MCF 10A (cell line): ENCODE measurements at regions not wholly inside any gene's neighbourhood (a gene's known extent, or its start where the extent isn't known, plus 50 kb on each side); places are given as distances from the start of the nearest gene placed in this dataset.

ENCODE experiments used
- BruUV-seq: library from RNA; stranded (reverse); fragments of 400-500 nt; replicated peaks from 2 replicates; lab custom pipeline; 2021; lab: Mats Ljungman, UMichigan
- CTCF ChIA-PET: fragments of 300-600 bp; sonication (Branson Sonifier 250); formaldehyde crosslinking; extraction: SDS; loops from one replicate; lab custom pipeline; 2021; ENCODE audit warnings: antibody characterized with exemption, inconsistent platforms; lab: Yijun Ruan, JAX
- POLR2A ChIA-PET: fragments of 300-600, 350-650 bp; sonication (Branson Sonifier 250); formaldehyde crosslinking; extraction: SDS; loops from one replicate; lab custom pipeline; 2020; ENCODE audit warnings: antibody characterized with exemption, inconsistent platforms; lab: Yijun Ruan, JAX
- DNase-seq: peaks from one replicate; pipeline ENCODE4 v3.0.0-alpha.2; 2018; ENCODE audit not compliant: unreplicated experiment
- H3K27ac Mint-ChIP-seq: one replicate; pipeline ENCODE4 v1.8.0; 2022; ENCODE audit warnings: mild to moderate bottlenecking, low read depth, mixed read lengths; ENCODE audit not compliant: unreplicated experiment
- H3K27me3 Mint-ChIP-seq: one replicate; pipeline ENCODE4 v1.8.0; 2022; ENCODE audit warnings: mixed read lengths; ENCODE audit not compliant: insufficient read depth, unreplicated experiment
- H3K36me3 Mint-ChIP-seq: one replicate; pipeline ENCODE4 v1.8.0; 2022; ENCODE audit warnings: mild to moderate bottlenecking, moderate library complexity, mixed read lengths; ENCODE audit not compliant: insufficient read depth, unreplicated experiment
- H3K4me1 Mint-ChIP-seq: one replicate; pipeline ENCODE4 v1.8.0; 2022; ENCODE audit warnings: mixed read lengths; ENCODE audit not compliant: insufficient read depth, unreplicated experiment
- H3K4me3 Mint-ChIP-seq: one replicate; pipeline ENCODE4 v1.8.0; 2022; ENCODE audit warnings: mild to moderate bottlenecking, moderate library complexity, mixed read lengths; ENCODE audit not compliant: unreplicated experiment
- H3K9me3 Mint-ChIP-seq: one replicate; pipeline ENCODE4 v1.8.0; 2022; ENCODE audit warnings: mixed read lengths; ENCODE audit not compliant: unreplicated experiment
- intact Hi-C: fragments of 100-400 bp; cut with micrococcal nuclease; formaldehyde crosslinking; loops from 2 replicates; pipeline ENCODE4 v1.14.1; 2022
- TF ChIP-seq, protein P1 (sequence below): fragments of 200-600 bp; IDR thresholded peaks from one replicate; pipeline ENCODE4 v1.8.0; 2022; ENCODE audit warnings: antibody characterized with exemption, mild to moderate bottlenecking; ENCODE audit not compliant: unreplicated experiment

DNA sequence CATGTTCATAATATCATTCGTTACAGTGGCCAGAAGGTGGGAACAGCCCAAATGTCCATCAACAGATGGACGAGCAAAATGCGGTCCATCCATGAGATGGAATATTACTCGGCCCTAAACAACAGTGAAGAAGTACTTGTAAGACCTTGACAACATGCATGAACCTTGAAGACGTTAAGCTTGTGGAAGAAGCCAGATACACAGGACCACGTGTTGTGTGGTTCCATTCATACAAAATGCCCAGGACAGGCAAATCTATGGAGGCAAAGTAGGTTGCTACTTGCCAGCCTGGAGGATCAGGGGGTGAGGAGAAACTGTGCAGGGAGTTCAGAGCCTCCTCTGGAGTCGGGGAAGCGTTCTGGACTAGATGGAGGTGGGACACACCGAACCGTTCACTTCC is 207.1 kb downstream of the ERMARD start:
- POLR2A ChIA-PET = no interaction called here
- H3K27me3 Mint-ChIP-seq = peaks cover 31% of the 10 kb centered on the region
- H3K27ac Mint-ChIP-seq = no peak overlapping the region
- H3K36me3 Mint-ChIP-seq = no peaks in the 10 kb centered on the region
- no peaks in the 10 kb centered on the region for H3K4me1 Mint-ChIP-seq
- CTCF ChIA-PET = interaction anchor here (0.7 kb wide), 1 partner anchor 349 kb away, joined by 3 read pairs; no protein-coding TSS in a partner anchor
- no TSS peak for BruUV-seq
- TF ChIP-seq, protein P1, sequence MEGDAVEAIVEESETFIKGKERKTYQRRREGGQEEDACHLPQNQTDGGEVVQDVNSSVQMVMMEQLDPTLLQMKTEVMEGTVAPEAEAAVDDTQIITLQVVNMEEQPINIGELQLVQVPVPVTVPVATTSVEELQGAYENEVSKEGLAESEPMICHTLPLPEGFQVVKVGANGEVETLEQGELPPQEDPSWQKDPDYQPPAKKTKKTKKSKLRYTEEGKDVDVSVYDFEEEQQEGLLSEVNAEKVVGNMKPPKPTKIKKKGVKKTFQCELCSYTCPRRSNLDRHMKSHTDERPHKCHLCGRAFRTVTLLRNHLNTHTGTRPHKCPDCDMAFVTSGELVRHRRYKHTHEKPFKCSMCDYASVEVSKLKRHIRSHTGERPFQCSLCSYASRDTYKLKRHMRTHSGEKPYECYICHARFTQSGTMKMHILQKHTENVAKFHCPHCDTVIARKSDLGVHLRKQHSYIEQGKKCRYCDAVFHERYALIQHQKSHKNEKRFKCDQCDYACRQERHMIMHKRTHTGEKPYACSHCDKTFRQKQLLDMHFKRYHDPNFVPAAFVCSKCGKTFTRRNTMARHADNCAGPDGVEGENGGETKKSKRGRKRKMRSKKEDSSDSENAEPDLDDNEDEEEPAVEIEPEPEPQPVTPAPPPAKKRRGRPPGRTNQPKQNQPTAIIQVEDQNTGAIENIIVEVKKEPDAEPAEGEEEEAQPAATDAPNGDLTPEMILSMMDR = no peak
- intact Hi-C loops = no loop called here
- H3K4me3 Mint-ChIP-seq = no peak overlapping the region
- no peaks in the 10 kb centered on the region for H3K9me3 Mint-ChIP-seq
- no peak for DNase-seq

DNA sequence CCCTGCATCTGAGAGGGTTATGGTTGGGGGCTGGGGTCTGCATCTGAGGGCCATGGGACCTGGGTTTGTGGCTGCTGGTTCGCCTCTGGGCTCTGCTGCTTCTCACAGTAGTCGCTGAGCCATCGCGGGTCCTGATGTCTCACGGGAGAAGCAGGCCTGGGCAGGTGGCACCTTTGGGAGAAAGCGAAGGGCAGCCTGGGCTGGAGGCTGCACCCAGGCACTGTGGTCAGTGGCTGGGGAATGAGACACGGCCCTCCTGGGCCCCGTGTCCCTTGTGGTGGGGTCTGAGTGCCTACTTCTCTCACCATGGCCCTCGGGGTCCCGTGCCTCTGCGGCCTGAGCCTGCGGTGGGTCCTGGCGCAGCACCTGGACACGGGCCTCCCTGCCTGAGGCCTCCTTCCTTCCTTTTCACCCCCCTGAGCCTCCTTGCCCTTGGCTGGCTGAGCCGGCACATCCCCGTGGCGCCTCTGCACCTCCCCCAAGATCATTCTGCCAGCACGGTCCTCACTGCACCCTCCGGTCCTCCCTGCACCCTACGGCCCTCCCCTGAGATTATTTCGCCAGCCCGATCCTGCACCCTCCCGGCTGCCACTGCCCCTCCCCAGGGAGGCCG is 206.0 kb downstream of the ERMARD start:
- Mint-ChIP-seq H3K9me3 (no peaks in the 10 kb centered on the region), H3K27me3 (peaks cover 31% of the 10 kb centered on the region), H3K4me3 (no peak overlapping the region), H3K4me1 (no peaks in the 10 kb centered on the region), H3K36me3 (no peaks in the 10 kb centered on the region), H3K27ac (no peak overlapping the region)
- BruUV-seq = no TSS peak
- POLR2A ChIA-PET = no interaction called here
- no peak for DNase-seq
- CTCF ChIA-PET = no interaction called here
- TF ChIP-seq, protein P1 = no peak
- intact Hi-C loops = no loop called here

DNA sequence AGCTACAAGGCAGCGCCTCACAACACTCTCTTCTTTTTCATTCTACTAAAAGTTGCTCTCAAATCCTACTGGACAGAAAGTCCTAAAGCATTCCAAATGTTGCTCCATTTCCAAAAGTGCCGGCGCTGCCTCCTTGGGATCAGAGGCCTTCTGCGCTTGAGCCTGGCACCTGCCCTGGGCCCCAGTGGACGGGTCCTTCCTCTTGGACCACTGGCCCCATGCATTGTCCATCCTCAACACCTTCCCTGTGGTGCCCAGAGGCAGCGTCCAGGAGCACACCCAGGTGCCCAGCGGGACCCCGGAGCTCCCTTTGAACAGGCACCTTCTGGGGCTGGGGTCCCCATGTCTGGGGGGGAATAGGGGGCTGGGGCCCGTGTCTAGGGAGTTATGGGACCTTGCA is 205.2 kb downstream of the ERMARD start:
- ChIA-PET POLR2A (no interaction called here), CTCF (no interaction called here)
- no peaks in the 10 kb centered on the region for H3K9me3 Mint-ChIP-seq
- no peak overlapping the region for H3K4me3 Mint-ChIP-seq
- no TSS peak for BruUV-seq
- H3K27ac Mint-ChIP-seq = no peak overlapping the region
- no peak for DNase-seq
- peaks cover 31% of the 10 kb centered on the region for H3K27me3 Mint-ChIP-seq
- TF ChIP-seq, protein P1 = no peak
- H3K4me1 Mint-ChIP-seq = no peaks in the 10 kb centered on the region
- intact Hi-C loops = no loop called here
- no peaks in the 10 kb centered on the region for H3K36me3 Mint-ChIP-seq

DNA sequence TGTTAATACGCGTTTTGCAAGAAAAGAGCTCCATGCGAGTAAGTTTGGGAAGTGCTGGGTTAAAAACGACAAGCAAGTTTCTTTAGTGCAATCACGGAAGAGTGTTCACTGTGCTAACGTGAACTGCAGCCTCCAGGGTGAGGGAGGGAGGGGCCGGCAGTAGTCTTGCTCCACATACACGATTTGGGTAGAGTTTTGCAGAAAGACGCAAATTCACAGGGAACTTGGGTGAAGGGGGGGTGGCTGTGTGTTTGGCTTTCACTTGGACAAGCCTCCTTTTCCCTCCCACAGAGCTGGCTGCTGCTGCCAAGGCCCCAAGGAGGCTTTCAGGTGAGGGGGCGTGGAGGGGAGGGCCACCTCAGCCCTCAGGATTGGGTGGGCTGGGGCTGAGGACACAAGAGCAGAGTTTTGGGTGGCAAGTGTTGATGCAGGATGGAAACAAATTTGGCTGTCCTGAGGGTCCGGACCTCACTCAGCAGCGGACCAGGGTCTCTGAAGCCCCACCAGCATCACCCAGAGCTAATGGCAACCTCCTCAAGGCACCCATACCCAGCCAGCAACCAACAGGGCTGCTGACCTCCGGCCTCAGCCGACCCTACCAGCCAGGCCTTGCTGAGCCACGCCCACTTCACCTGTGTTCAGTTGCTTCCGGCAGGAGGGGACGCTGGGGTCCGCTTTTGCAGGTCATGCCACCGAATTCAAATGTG is 204.5 kb downstream of the ERMARD start:
- CTCF ChIA-PET = no interaction called here

More for the DNA sequence above, 204.5 kb downstream of the ERMARD start:
- POLR2A ChIA-PET = no interaction called here
- Mint-ChIP-seq H3K27ac (no peak overlapping the region), H3K36me3 (no peaks in the 10 kb centered on the region), H3K27me3 (peaks cover 31% of the 10 kb centered on the region), H3K4me3 (no peak overlapping the region), H3K9me3 (no peaks in the 10 kb centered on the region), H3K4me1 (no peaks in the 10 kb centered on the region)
- TF ChIP-seq, protein P1 = no peak
- no peak for DNase-seq
- intact Hi-C loops = no loop called here
- no TSS peak for BruUV-seq
